ENCODE measurements at regions not wholly inside any gene's neighbourhood (a gene's known extent, or its start where the extent isn't known, plus 50 kb on each side); places are given as distances from the start of the nearest gene placed in this dataset.

DNA sequence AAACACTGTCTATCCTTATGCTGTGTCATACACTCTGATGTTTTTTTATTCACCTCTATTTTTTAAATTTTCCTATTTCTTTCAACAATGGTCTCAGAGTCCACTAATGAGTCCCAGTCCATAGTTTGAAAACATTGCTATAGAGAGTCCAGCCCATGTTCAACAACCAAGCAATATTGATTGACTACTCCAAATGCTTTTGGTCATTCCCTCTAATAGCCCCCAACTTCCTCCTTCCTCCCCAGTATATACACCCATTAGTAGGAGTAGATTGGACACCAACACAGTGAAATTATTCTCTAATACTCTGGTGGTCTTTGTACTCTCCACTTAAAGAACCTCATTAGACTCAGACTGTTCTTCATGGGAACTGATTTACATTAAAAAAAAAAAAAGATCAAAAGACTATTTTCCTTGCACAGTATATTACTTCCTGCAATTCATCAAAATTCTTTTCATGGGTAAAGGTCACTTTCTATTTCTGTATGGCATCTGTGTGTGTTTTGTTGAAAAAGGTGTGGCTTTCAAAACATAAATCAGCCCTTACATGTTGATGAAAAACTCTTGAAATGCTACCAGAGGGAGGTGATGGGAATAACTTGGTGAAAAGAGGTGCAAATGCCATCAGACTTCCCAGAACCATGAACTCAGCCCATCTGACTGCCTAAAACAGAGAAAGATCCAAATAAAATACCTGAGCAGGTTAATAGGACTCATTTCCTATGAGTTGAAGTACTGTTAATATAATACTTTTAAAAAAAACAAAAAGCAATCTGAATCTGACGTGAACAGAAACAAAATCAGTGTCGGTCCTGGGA lies 250.3 kb upstream of the KLF3 start:
- H3K4me2 ChIP-seq (ENCODE audit: low read depth, low read length, poor library complexity, severe bottlenecking): no peak overlapping the region

GRCh38 chr4:38414410-38414809 lies 249.6 kb upstream of the KLF3 start:
- Histone ChIP-seq H3K27ac (ENCODE audit: low read depth, low read length) (no peak overlapping the region), H3K36me3 (ENCODE audit: low read length) (no peaks in the 10 kb centered on the region), H3K27me3 (ENCODE audit: low read length) (no peaks in the 10 kb centered on the region), H3K4me2 (ENCODE audit: low read depth, low read length, poor library complexity, severe bottlenecking) (no peak overlapping the region), H3K9me3 (ENCODE audit: insufficient read depth, low read length) (no peaks in the 10 kb centered on the region), H3K9me2 (replicated peaks; ENCODE audit: insufficient read depth, low read length) (no peaks in the 10 kb centered on the region), H4K20me1 (ENCODE audit: low read depth, low read length) (no peaks in the 10 kb centered on the region), H3K9ac (ENCODE audit: low read length) (no peak overlapping the region), H3F3A (ENCODE audit: insufficient read depth) (no peaks in the 10 kb centered on the region), H3K4me3 (ENCODE audit: insufficient read depth, low read length, poor library complexity, severe bottlenecking) (no peak overlapping the region), H2AFZ (ENCODE audit: low read depth, low read length, severe bottlenecking) (no peak overlapping the region), H3K79me2 (ENCODE audit: insufficient read depth, low read length) (no peaks in the 10 kb centered on the region)
- no peak for TF ChIP-seq CTCF (IDR thresholded peaks at IDR 0.05; ENCODE audit: insufficient read depth, low read length, poor library complexity, severe bottlenecking)
- no peak for TF ChIP-seq EZH2phosphoT487 (conservative IDR thresholded peaks at IDR 0.05; ENCODE audit: low read length)

More for the DNA sequence above, 250.3 kb upstream of the KLF3 start:
- Histone ChIP-seq H3K79me2 (ENCODE audit: insufficient read depth, low read length) (no peaks in the 10 kb centered on the region), H3K9ac (ENCODE audit: low read length) (no peak overlapping the region), H3K36me3 (ENCODE audit: low read length) (no peaks in the 10 kb centered on the region), H4K20me1 (ENCODE audit: low read depth, low read length) (no peaks in the 10 kb centered on the region), H3K27ac (ENCODE audit: low read depth, low read length) (no peak overlapping the region), H3K9me3 (ENCODE audit: insufficient read depth, low read length) (no peaks in the 10 kb centered on the region), H2AFZ (ENCODE audit: low read depth, low read length, severe bottlenecking) (no peak overlapping the region), H3F3A (ENCODE audit: insufficient read depth) (no peaks in the 10 kb centered on the region), H3K4me3 (ENCODE audit: insufficient read depth, low read length, poor library complexity, severe bottlenecking) (no peak overlapping the region), H3K9me2 (replicated peaks; ENCODE audit: insufficient read depth, low read length) (no peaks in the 10 kb centered on the region), H3K27me3 (ENCODE audit: low read length) (no peaks in the 10 kb centered on the region)
- no peak for TF ChIP-seq CTCF (IDR thresholded peaks at IDR 0.05; ENCODE audit: insufficient read depth, low read length, poor library complexity, severe bottlenecking)

DNA sequence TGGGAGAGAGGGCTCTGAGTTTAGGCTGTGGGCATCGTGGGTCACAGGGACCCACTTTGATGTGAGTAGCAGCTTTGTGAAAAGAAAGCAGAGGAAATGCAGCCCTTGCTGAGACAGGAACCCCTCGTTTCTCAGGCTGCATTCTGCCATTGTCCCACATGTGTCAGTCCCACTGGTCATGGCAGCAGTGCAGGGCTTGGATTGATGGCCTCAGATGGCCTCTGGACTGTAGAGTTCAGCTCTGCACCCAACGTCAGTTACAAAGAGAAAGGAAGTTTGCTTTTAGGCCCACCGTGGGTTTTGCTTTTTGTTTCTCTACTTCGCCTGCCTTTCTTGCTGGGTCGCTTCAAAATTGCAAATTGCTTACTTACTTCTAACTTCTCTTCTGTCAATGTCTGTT lies 248.3 kb upstream of the KLF3 start:
- Histone ChIP-seq H3F3A (ENCODE audit: insufficient read depth) (no peaks in the 10 kb centered on the region), H2AFZ (ENCODE audit: low read depth, low read length, severe bottlenecking) (no peak overlapping the region), H3K9me2 (replicated peaks; ENCODE audit: insufficient read depth, low read length) (no peaks in the 10 kb centered on the region), H3K4me2 (ENCODE audit: low read depth, low read length, poor library complexity, severe bottlenecking) (no peak overlapping the region), H3K9me3 (ENCODE audit: insufficient read depth, low read length) (no peaks in the 10 kb centered on the region), H3K79me2 (ENCODE audit: insufficient read depth, low read length) (no peaks in the 10 kb centered on the region), H3K27me3 (ENCODE audit: low read length) (no peaks in the 10 kb centered on the region), H3K4me3 (ENCODE audit: insufficient read depth, low read length, poor library complexity, severe bottlenecking) (no peak overlapping the region), H3K9ac (ENCODE audit: low read length) (no peak overlapping the region), H3K36me3 (ENCODE audit: low read length) (no peaks in the 10 kb centered on the region), H4K20me1 (ENCODE audit: low read depth, low read length) (no peaks in the 10 kb centered on the region), H3K27ac (ENCODE audit: low read depth, low read length) (no peak overlapping the region)
- no peak for TF ChIP-seq CTCF (IDR thresholded peaks at IDR 0.05; ENCODE audit: insufficient read depth, low read length, poor library complexity, severe bottlenecking)
- TF ChIP-seq EZH2phosphoT487 (conservative IDR thresholded peaks at IDR 0.05; ENCODE audit: low read length): no peak

Measured in SU-DHL-6 (cell line).